ENCODE measurements at regions not wholly inside any gene's neighbourhood (a gene's known extent, or its start where the extent isn't known, plus 50 kb on each side); places are given as distances from the start of the nearest gene placed in this dataset.

GRCh38 chr9:19662213-19662612 lies 126.6 kb downstream of the SLC24A2 start:
- no peak overlapping the region for H3K4me2 ChIP-seq
- no peaks in the 10 kb centered on the region for H3K36me3 ChIP-seq (ENCODE audit: low read depth)
- CTCF ChIA-PET: no interaction called here
- no peaks in the 10 kb centered on the region for H4K20me1 ChIP-seq (ENCODE audit: insufficient read depth)
- H3K4me3 ChIP-seq: no peak overlapping the region
- no peaks in the 10 kb centered on the region for H3K9me3 ChIP-seq (ENCODE audit: insufficient read depth, low read depth)
- intact Hi-C loops (cut with micrococcal nuclease; ENCODE audit: unreplicated experiment): no loop called here
- no peaks in the 10 kb centered on the region for H3K4me1 ChIP-seq (replicated peaks; ENCODE audit: insufficient read depth)
- H3K9me2 ChIP-seq (ENCODE audit: insufficient read depth): no peaks in the 10 kb centered on the region
- no peaks in the 10 kb centered on the region for H3F3A ChIP-seq (ENCODE audit: insufficient read depth, low read depth)
- POLR2A ChIA-PET (ENCODE audit: unreplicated experiment): interaction anchor here (0.5 kb wide), 1 partner anchor 1062 kb away, joined by 4 read pairs; no protein-coding TSS in a partner anchor
- H2AFZ ChIP-seq: no peak overlapping the region
- DNase-seq: no peak
- H3K27ac ChIP-seq: no peak overlapping the region
- BruUV-seq (replicated peaks): no TSS peak
- TF ChIP-seq, protein P1, sequence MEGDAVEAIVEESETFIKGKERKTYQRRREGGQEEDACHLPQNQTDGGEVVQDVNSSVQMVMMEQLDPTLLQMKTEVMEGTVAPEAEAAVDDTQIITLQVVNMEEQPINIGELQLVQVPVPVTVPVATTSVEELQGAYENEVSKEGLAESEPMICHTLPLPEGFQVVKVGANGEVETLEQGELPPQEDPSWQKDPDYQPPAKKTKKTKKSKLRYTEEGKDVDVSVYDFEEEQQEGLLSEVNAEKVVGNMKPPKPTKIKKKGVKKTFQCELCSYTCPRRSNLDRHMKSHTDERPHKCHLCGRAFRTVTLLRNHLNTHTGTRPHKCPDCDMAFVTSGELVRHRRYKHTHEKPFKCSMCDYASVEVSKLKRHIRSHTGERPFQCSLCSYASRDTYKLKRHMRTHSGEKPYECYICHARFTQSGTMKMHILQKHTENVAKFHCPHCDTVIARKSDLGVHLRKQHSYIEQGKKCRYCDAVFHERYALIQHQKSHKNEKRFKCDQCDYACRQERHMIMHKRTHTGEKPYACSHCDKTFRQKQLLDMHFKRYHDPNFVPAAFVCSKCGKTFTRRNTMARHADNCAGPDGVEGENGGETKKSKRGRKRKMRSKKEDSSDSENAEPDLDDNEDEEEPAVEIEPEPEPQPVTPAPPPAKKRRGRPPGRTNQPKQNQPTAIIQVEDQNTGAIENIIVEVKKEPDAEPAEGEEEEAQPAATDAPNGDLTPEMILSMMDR (conservative IDR thresholded peaks at IDR 0.05): no peak
- no peak for TF ChIP-seq EZH2 (IDR thresholded peaks at IDR 0.05; ENCODE audit: low read depth)
- H3K79me2 ChIP-seq (ENCODE audit: low read depth): no peaks in the 10 kb centered on the region
- H3K27me3 ChIP-seq (ENCODE audit: insufficient read depth, low read depth): no peaks in the 10 kb centered on the region; the same call in 1 of the 2 replicates

DNA sequence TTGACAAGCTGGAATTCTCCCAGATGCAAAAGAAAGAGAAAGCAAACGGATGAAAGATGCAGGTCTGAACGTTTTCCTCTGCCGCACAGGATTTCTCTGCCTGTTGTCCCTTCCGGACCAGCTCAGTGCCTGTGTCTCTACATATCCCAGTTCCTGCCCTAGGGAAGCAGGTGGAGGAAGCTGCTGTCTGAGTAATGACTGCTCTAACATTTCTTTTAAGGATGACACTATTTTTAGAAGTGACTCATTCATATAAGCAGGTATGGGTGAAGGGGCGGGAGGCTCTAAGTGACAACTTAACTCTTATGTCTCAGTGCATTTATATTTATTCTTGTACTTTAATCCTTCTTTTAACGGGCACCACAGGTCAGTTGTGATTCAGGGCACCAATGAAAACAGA lies 128.8 kb downstream of the SLC24A2 start:
- no peaks in the 10 kb centered on the region for H3K36me3 ChIP-seq (ENCODE audit: low read depth)
- no peak overlapping the region for H3K4me3 ChIP-seq
- intact Hi-C loops (cut with micrococcal nuclease; ENCODE audit: unreplicated experiment): no loop called here
- H3K27ac ChIP-seq: no peak overlapping the region
- DNase-seq: no peak
- H3K4me1 ChIP-seq (replicated peaks; ENCODE audit: insufficient read depth): no peaks in the 10 kb centered on the region
- H3F3A ChIP-seq (ENCODE audit: insufficient read depth, low read depth): no peaks in the 10 kb centered on the region
- H3K9me3 ChIP-seq (ENCODE audit: insufficient read depth, low read depth): no peaks in the 10 kb centered on the region
- ChIA-PET CTCF (no interaction called here), POLR2A (ENCODE audit: unreplicated experiment) (no interaction called here)
- H4K20me1 ChIP-seq (ENCODE audit: insufficient read depth): no peaks in the 10 kb centered on the region
- H2AFZ ChIP-seq: no peak overlapping the region
- TF ChIP-seq EZH2 (IDR thresholded peaks at IDR 0.05; ENCODE audit: low read depth): no peak
- TF ChIP-seq, protein P1 (conservative IDR thresholded peaks at IDR 0.05): no peak
- no peaks in the 10 kb centered on the region for H3K9me2 ChIP-seq (ENCODE audit: insufficient read depth)
- no TSS peak for BruUV-seq (replicated peaks)
- no peak overlapping the region for H3K4me2 ChIP-seq
- H3K27me3 ChIP-seq (ENCODE audit: insufficient read depth, low read depth): no peaks in the 10 kb centered on the region; the same call in 1 of the 2 replicates
- H3K79me2 ChIP-seq (ENCODE audit: low read depth): no peaks in the 10 kb centered on the region

GRCh38 chr9:19656704-19657103 lies 132.1 kb downstream of the SLC24A2 start:
- intact Hi-C loops (cut with micrococcal nuclease; ENCODE audit: unreplicated experiment): no loop called here
- BruUV-seq (replicated peaks): no TSS peak
- no peak overlapping the region for H3K4me2 ChIP-seq
- H3K9me2 ChIP-seq (ENCODE audit: insufficient read depth): no peaks in the 10 kb centered on the region
- DNase-seq: no peak
- CTCF ChIA-PET: no interaction called here
- H4K20me1 ChIP-seq (ENCODE audit: insufficient read depth): no peaks in the 10 kb centered on the region
- H3K36me3 ChIP-seq (ENCODE audit: low read depth): no peaks in the 10 kb centered on the region
- H3K9me3 ChIP-seq (ENCODE audit: insufficient read depth, low read depth): no peaks in the 10 kb centered on the region
- no peak for TF ChIP-seq EZH2 (IDR thresholded peaks at IDR 0.05; ENCODE audit: low read depth)
- TF ChIP-seq, protein P1 (conservative IDR thresholded peaks at IDR 0.05): no peak
- no peaks in the 10 kb centered on the region for H3K27me3 ChIP-seq (ENCODE audit: insufficient read depth, low read depth)
- no peaks in the 10 kb centered on the region for H3K4me1 ChIP-seq (replicated peaks; ENCODE audit: insufficient read depth)
- H3K4me3 ChIP-seq: no peak overlapping the region
- POLR2A ChIA-PET (ENCODE audit: unreplicated experiment): no interaction called here
- no peaks in the 10 kb centered on the region for H3K79me2 ChIP-seq (ENCODE audit: low read depth)
- H3F3A ChIP-seq (ENCODE audit: insufficient read depth, low read depth): no peaks in the 10 kb centered on the region
- H3K27ac ChIP-seq: no peak overlapping the region
- no peak overlapping the region for H2AFZ ChIP-seq

Data from PC-9 (cell line).